H1 (cell line): ENCODE measurements at regions not wholly inside any gene's neighbourhood (a gene's known extent, or its start where the extent isn't known, plus 50 kb on each side); places are given as distances from the start of the nearest gene placed in this dataset.

Experiments used
- CTCF ChIA-PET: fragments of 300-600 bp; sonication (Branson Sonifier 250); formaldehyde crosslinking; loops from one replicate; lab custom pipeline; 2021; ENCODE audit not compliant: partially characterized antibody; lab: Charles Lee
- POLR2A ChIA-PET: fragments of 300-600 bp; sonication (Branson Sonifier 250); formaldehyde crosslinking; loops from one replicate; lab custom pipeline; 2021; ENCODE audit warnings: inconsistent platforms; ENCODE audit not compliant: partially characterized antibody; lab: Charles Lee
- DNase-seq, 2 experiments: peaks; one replicate each; pipeline versions ENCODE4 v3.0.0 to v3.0.0-alpha.2; 2010 to 2022; ENCODE audit warnings: low spot score in 2 of 2, low read depth in 1 of 2, mixed read lengths in 1 of 2
- FAIRE-seq: peaks from 2 replicates; lab custom pipeline; 2011; peaks lifted over from hg19 to GRCh38; lab: Jason Lieb, UNC
- H2AFZ ChIP-seq: 2 replicates; pipeline ENCODE4 v1.8.1; 2012; ENCODE audit warnings: low read length, inconsistent platforms
- H2AK5ac ChIP-seq: 2 replicates; pipeline ENCODE4 v1.6.1; 2013; ENCODE audit warnings: low read depth, low read length
- H2BK120ac ChIP-seq: replicated peaks from 2 replicates; pipeline ENCODE3; 2013; ENCODE audit warnings: low read depth, low read length, inconsistent platforms
- H2BK12ac ChIP-seq: 2 replicates; pipeline ENCODE4 v1.6.1; 2013; ENCODE audit warnings: low read depth, low read length
- H2BK15ac ChIP-seq: 2 replicates; pipeline ENCODE4 v1.6.1; 2013; ENCODE audit warnings: low read length
- H2BK20ac ChIP-seq: 2 replicates; pipeline ENCODE4 v1.6.1; 2013; ENCODE audit warnings: low read length
- H2BK5ac ChIP-seq: 2 replicates; pipeline ENCODE4 v1.6.1; 2013; ENCODE audit warnings: low read depth, low read length
- H3K14ac ChIP-seq: 2 replicates; pipeline ENCODE4 v1.6.1; 2013; ENCODE audit warnings: inconsistent platforms; ENCODE audit not compliant: insufficient read length
- H3K18ac ChIP-seq: 2 replicates; pipeline ENCODE4 v1.6.1; 2013; ENCODE audit warnings: low read length; ENCODE audit errors: extremely low read depth
- H3K23ac ChIP-seq: 2 replicates; pipeline ENCODE4 v1.6.1; 2013; ENCODE audit warnings: inconsistent platforms; ENCODE audit not compliant: insufficient read length
- H3K23me2 ChIP-seq: 2 replicates; pipeline ENCODE4 v1.6.1; 2013; ENCODE audit warnings: low read depth, low read length
- H3K27ac ChIP-seq: 2 replicates; pipeline ENCODE4 v1.6.1; 2011; ENCODE audit warnings: low read depth, low read length, inconsistent platforms
- H3K27me3 ChIP-seq, 4 experiments: replicated peaks in 1 of 4; 1 replicate in 1 of 4; 2 replicates in 3 of 4; pipeline versions ENCODE4 v1.6.1 to v1.8.1; 2011 to 2013; ENCODE audit warnings: low read length in 3 of 4, mild to moderate bottlenecking in 3 of 4, inconsistent platforms in 2 of 4, mixed read lengths in 2 of 4, moderate library complexity in 1 of 4; ENCODE audit not compliant: control insufficient read depth in 3 of 4, insufficient read depth in 3 of 4; ENCODE audit errors: extremely low read depth in 1 of 4
- H3K36me3 ChIP-seq, 4 experiments: 2 replicates each; pipeline versions ENCODE4 v1.6.1 to v1.8.1; 2011 to 2013; ENCODE audit warnings: mild to moderate bottlenecking in 4 of 4, low read length in 3 of 4, moderate library complexity in 2 of 4, control low read depth in 1 of 4, inconsistent platforms in 1 of 4; ENCODE audit not compliant: insufficient read depth in 4 of 4, control insufficient read depth in 2 of 4
- H3K4ac ChIP-seq: replicated peaks from 2 replicates; pipeline ENCODE3; 2013; ENCODE audit warnings: low read length, low read depth, mixed read lengths, inconsistent platforms; ENCODE audit not compliant: insufficient read length
- H3K4me1 ChIP-seq, 4 experiments: replicated peaks in 1 of 4; 1 replicate in 1 of 4; 2 replicates in 3 of 4; pipeline versions ENCODE4 v1.6.1 to v1.8.1; 2011 to 2013; ENCODE audit warnings: low read length in 3 of 4, inconsistent platforms in 2 of 4, mixed read lengths in 1 of 4; ENCODE audit not compliant: insufficient read depth in 4 of 4, control insufficient read depth in 3 of 4
- H3K4me2 ChIP-seq, 2 experiments: 2 replicates each; pipeline versions ENCODE4 v1.6.1 to v1.8.1; 2011 to 2013; ENCODE audit warnings: low read depth in 2 of 2, low read length in 2 of 2, control low read depth in 1 of 2, inconsistent platforms in 1 of 2, mild to moderate bottlenecking in 1 of 2; ENCODE audit not compliant: insufficient read depth in 1 of 2
- H3K4me3 ChIP-seq, 4 experiments: fragments of 200-600, 300-600 bp in 1 of 4; sonication (generic), shearing (Covaris generic), sonication (Bioruptor Twin) in 1 of 4; 2 replicates each; pipeline versions ENCODE4 v1.5.1 to v1.8.1; 2011 to 2016; ENCODE audit warnings: low read length in 4 of 4, low read depth in 3 of 4, control low read depth in 2 of 4, inconsistent platforms in 2 of 4, mild to moderate bottlenecking in 2 of 4, mixed read lengths in 1 of 4, moderate library complexity in 1 of 4; ENCODE audit not compliant: insufficient read depth in 2 of 4; ENCODE audit errors: extremely low read depth in 1 of 4
- H3K56ac ChIP-seq: replicated peaks from 2 replicates; pipeline ENCODE3; 2013; ENCODE audit warnings: low read depth, mild to moderate bottlenecking, mixed read lengths, low read length, inconsistent platforms; ENCODE audit not compliant: insufficient read length
- H3K79me1 ChIP-seq: 2 replicates; pipeline ENCODE4 v1.6.1; 2013; ENCODE audit warnings: low read depth, low read length, control low read depth
- H3K79me2 ChIP-seq, 2 experiments: 2 replicates each; pipeline versions ENCODE4 v1.6.1 to v1.8.1; 2012 to 2013; ENCODE audit warnings: low read length in 2 of 2, mild to moderate bottlenecking in 2 of 2, inconsistent platforms in 1 of 2; ENCODE audit not compliant: insufficient read depth in 2 of 2, control insufficient read depth in 1 of 2
- H3K9ac ChIP-seq, 4 experiments: replicated peaks in 1 of 4; 1 replicate in 1 of 4; 2 replicates in 3 of 4; pipeline versions ENCODE4 v1.6.1 to v1.8.1; 2011 to 2013; ENCODE audit warnings: low read depth in 3 of 4, low read length in 3 of 4, control low read depth in 2 of 4, mild to moderate bottlenecking in 2 of 4, moderate library complexity in 2 of 4, inconsistent platforms in 1 of 4; ENCODE audit errors: extremely low read depth in 1 of 4
- H3K9me3 ChIP-seq, 2 experiments: 2 replicates each; pipeline versions ENCODE4 v1.6.1 to v1.8.1; 2012 to 2013; ENCODE audit warnings: mild to moderate bottlenecking in 2 of 2, moderate library complexity in 2 of 2, control low read depth in 1 of 2, inconsistent platforms in 1 of 2, low read depth in 1 of 2, low read length in 1 of 2, mixed read lengths in 1 of 2; ENCODE audit not compliant: insufficient read depth in 2 of 2
- H4K20me1 ChIP-seq, 2 experiments: replicated peaks in 1 of 2; 2 replicates each; pipeline versions ENCODE3 to v1.8.1; 2011 to 2013; ENCODE audit warnings: inconsistent platforms in 2 of 2, low read length in 2 of 2, mild to moderate bottlenecking in 1 of 2; ENCODE audit not compliant: insufficient read depth in 2 of 2, control insufficient read depth in 1 of 2
- H4K5ac ChIP-seq: 2 replicates; pipeline ENCODE4 v1.6.1; 2013; ENCODE audit warnings: low read length, low read depth, mixed read lengths, inconsistent platforms; ENCODE audit not compliant: insufficient read length
- H4K8ac ChIP-seq: 2 replicates; pipeline ENCODE4 v1.8.0; 2013; ENCODE audit warnings: mild to moderate bottlenecking, moderate library complexity, low read length, inconsistent platforms; ENCODE audit not compliant: insufficient read depth; ENCODE audit errors: extremely low read depth
- H4K91ac ChIP-seq: replicated peaks from 2 replicates; pipeline ENCODE3; 2013; ENCODE audit warnings: low read length, mixed read lengths, inconsistent platforms; ENCODE audit not compliant: insufficient read length
- ASH2L ChIP-seq: fragments of 200-600, 300-600 bp; sonication (generic); IDR thresholded peaks from one replicate; pipeline ENCODE4 v1.7.1; 2017; ENCODE audit warnings: low read length
- BRCA1 ChIP-seq: IDR thresholded peaks from 2 replicates; pipeline ENCODE4 v1.6.1; 2012; ENCODE audit warnings: low read depth, low read length, improper control_type of control experiment
- E2F6 ChIP-seq: IDR thresholded peaks from 2 replicates; pipeline ENCODE4 v1.6.1; 2012; ENCODE audit warnings: inconsistent platforms
- JUN ChIP-seq: IDR thresholded peaks from 2 replicates; pipeline ENCODE4 v1.6.1; 2011; ENCODE audit warnings: low read depth, mild to moderate bottlenecking, improper control_type of control experiment, low read length
- MAFK ChIP-seq: IDR thresholded peaks from 2 replicates; pipeline ENCODE4 v1.6.1; 2012; ENCODE audit warnings: low read depth, mild to moderate bottlenecking, improper control_type of control experiment, low read length
- POLR2AphosphoS5 ChIP-seq: IDR thresholded peaks from 2 replicates; pipeline ENCODE4 v1.6.1; 2011; ENCODE audit warnings: low read depth, low read length
- SAP30 ChIP-seq: fragments of 300-600 bp; sonication (generic); IDR thresholded peaks from 2 replicates; pipeline ENCODE4 v1.7.1; 2012; ENCODE audit warnings: low read length, moderate library complexity, mild to moderate bottlenecking, inconsistent platforms; ENCODE audit not compliant: insufficient read depth, insufficient replicate concordance
- SIX5 ChIP-seq: IDR thresholded peaks from 2 replicates; pipeline ENCODE4 v1.6.1; 2011; ENCODE audit warnings: mild to moderate bottlenecking, low read depth, low read length
- SRF ChIP-seq: IDR thresholded peaks from 2 replicates; pipeline ENCODE4 v1.6.1; 2011; ENCODE audit warnings: mild to moderate bottlenecking, low read depth, low read length, moderate library complexity
- SUZ12 ChIP-seq: fragments of 200-600 bp; sonication (generic); IDR thresholded peaks from 2 replicates; pipeline ENCODE4 v1.6.1; 2012; ENCODE audit warnings: mild to moderate bottlenecking, inconsistent platforms, low read length, moderate library complexity, mixed read lengths
- TAF7 ChIP-seq: optimal IDR thresholded peaks from 2 replicates; pipeline ENCODE3; 2011; ENCODE audit warnings: low read depth, mild to moderate bottlenecking, inconsistent platforms, low read length, moderate library complexity, borderline replicate concordance
- ZNF274 ChIP-seq: IDR thresholded peaks from 2 replicates; pipeline ENCODE4 v1.7.0; 2012; ENCODE audit warnings: low read length, borderline replicate concordance; ENCODE audit errors: extremely low read depth
- WGBS, 2 experiments: shearing (Covaris generic) in 1 of 2; methylation state at CpG; one replicate each; pipeline versions ENCODE4 v1.1.6 to v1.1.7; 2013 to 2015; ENCODE audit warnings: low lambda C conversion rate in 2 of 2, mixed read lengths in 2 of 2, inconsistent platforms in 1 of 2, low coverage in 1 of 2, missing lambda C conversion rate in 1 of 2; ENCODE audit not compliant: insufficient replicate concordance in 2 of 2, insufficient coverage in 1 of 2, insufficient read length in 1 of 2; ENCODE audit errors: extremely low coverage in 1 of 2, missing lambda C conversion rate in 1 of 2; 5-methylcytosine and 5-hydroxymethylcytosine counted together

DNA sequence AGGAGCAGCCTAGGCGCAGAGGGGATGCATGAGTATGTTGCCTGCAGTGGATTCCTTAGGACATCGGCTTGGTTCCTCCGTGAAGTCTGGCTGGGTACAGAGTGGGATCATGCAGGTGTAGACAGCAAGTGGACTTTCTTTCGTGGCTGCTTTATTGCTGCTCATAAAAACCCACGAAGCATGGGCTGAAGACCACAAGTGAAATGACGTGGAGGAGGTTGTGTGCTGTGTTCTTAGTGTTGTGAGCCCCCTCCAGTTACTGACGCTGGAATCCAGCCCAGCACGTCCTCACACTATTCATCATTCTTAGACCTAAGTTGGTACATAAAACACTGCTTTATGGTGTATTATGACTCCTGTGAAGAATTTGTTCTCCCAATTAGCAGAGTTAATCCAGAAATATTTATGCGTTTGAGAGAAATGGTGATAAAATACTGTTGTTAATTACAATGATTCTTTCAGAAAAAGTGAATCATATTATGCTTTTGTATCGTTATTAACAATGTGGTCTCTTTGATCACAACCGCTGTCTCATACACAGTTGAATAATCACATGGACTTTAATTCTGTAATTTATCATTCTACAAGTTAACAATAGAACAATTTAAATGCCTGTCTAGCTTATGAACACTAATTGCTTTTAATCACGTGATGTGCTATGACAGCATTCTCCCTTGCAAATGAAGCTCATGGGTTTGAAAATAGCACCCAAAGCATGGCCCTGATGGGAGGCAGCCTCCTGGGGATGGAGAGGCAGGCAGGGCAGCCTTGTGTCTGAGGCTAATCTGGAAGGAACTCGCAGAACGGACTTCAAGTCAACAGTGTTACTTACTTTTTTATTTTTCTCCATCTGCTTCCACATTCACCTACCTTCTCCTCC lies 233.9 kb upstream of the SYNDIG1 start:
- no peak overlapping the region for H2BK120ac ChIP-seq
- no peak overlapping the region for H3K9ac ChIP-seq
- no peak overlapping the region for H2BK15ac ChIP-seq
- peak overlapping the region; percentile 40; the same call in 1 of the 2 replicates for H2AFZ ChIP-seq
- POLR2A ChIA-PET, result no interaction called here
- H3K79me1 ChIP-seq, result no peaks in the 10 kb centered on the region
- DNase-seq, result no peak
- no peak for FAIRE-seq
- CTCF ChIA-PET, result interaction anchor here (1.0 to 1.3 kb wide), 2 partner anchors 10 to 20 kb away, joined by 3 read pairs; no protein-coding TSS in a partner anchor
- no peaks in the 10 kb centered on the region; the same call in 1 of the 2 replicates for H3K23me2 ChIP-seq
- H3K36me3 ChIP-seq, result no peaks in the 10 kb centered on the region
- no peak overlapping the region for H3K4me3 ChIP-seq
- no peak overlapping the region for H3K23ac ChIP-seq
- no peaks in the 10 kb centered on the region for H3K9me3 ChIP-seq
- H4K5ac ChIP-seq, result no peak overlapping the region
- no peaks in the 10 kb centered on the region for H3K79me2 ChIP-seq
- no peak overlapping the region for H2BK12ac ChIP-seq
- H3K18ac ChIP-seq, result no peak overlapping the region
- no peak overlapping the region for H4K91ac ChIP-seq
- peaks cover 0 to 2% (median 0%) of the 10 kb centered on the region in 4 experiments; a peak in 1 of 7 replicates for H3K4me1 ChIP-seq
- H3K27ac ChIP-seq, result no peak overlapping the region
- no peaks in the 10 kb centered on the region for H3K27me3 ChIP-seq
- no peak overlapping the region for H3K4ac ChIP-seq
- H4K8ac ChIP-seq, result 0 out of 2 replicates have a peak overlapping the region, but pooled peaks have one; percentile 4
- H3K4me2 ChIP-seq, result no peak overlapping the region
- 89% methylated on average over 14 of the region's 14 CpGs; no CpG with 5 or more reads in 1 of the 2 experiments for WGBS, 2 experiments
- H3K56ac ChIP-seq, result no peak overlapping the region
- H2BK5ac ChIP-seq, result no peak overlapping the region
- H2AK5ac ChIP-seq, result no peak overlapping the region
- no peak overlapping the region for H3K14ac ChIP-seq
- H2BK20ac ChIP-seq, result no peak overlapping the region
- H4K20me1 ChIP-seq, result no peaks in the 10 kb centered on the region
- TF ChIP-seq SUZ12 (no peak), BRCA1 (no peak), SAP30 (no peak), JUN (no peak), SRF (no peak), SIX5 (no peak), POLR2AphosphoS5 (no peak), MAFK (no peak), E2F6 (no peak), TAF7 (no peak), ZNF274 (no peak), ASH2L (no peak)
